Activated T-cell treated with anti-CD3 and anti-CD28 coated beads, Interleukin-2, amount 50 U/mL, for 48 hours (primary cell): ENCODE measurements at regions not wholly inside any gene's neighbourhood (a gene's known extent, or its start where the extent isn't known, plus 50 kb on each side); places are given as distances from the start of the nearest gene placed in this dataset.
A peak's percentile ranks its signal among the peaks of the same experiment; 100 is the strongest.

Source experiments
- DNase-seq, 2 experiments: peaks; one replicate each; pipeline ENCODE4 v3.0.0-alpha.2; 2020

- no peak for DNase-seq
Observed at GRCh38 chr4:176981074-176981473, 188.4 kb upstream of the VEGFC start.

- DNase-seq = no peak
Observed at GRCh38 chr4:176981551-176981950, 188.8 kb upstream of the VEGFC start.

- no peak for DNase-seq
Observed at GRCh38 chr4:176988226-176988625, 195.5 kb upstream of the VEGFC start.

GRCh38 chr4:176989186-176989585 lies 196.5 kb upstream of the VEGFC start:
- DNase-seq = no peak

- DNase-seq = no peak
Observed at GRCh38 chr4:176999935-177000543, 207.3 kb upstream of the VEGFC start.

- no peak for DNase-seq
Observed at GRCh38 chr4:177001271-177002175, 208.8 kb upstream of the VEGFC start.

- DNase-seq = no peak
Observed at GRCh38 chr4:177005674-177006230, 213.0 kb upstream of the VEGFC start.

- no peak for DNase-seq
Observed at GRCh38 chr4:177006331-177006730, 213.6 kb upstream of the VEGFC start.

GRCh38 chr4:177008071-177008835 lies 215.5 kb upstream of the VEGFC start:
- DNase-seq = no peak

GRCh38 chr4:177008836-177009501 lies 216.2 kb upstream of the VEGFC start:
- no peak for DNase-seq

- no peak for DNase-seq
Observed at GRCh38 chr4:177010418-177010817, 217.7 kb upstream of the VEGFC start.

- no peak for DNase-seq
Observed at GRCh38 chr4:177012918-177013545, 220.3 kb upstream of the VEGFC start.

- DNase-seq = no peak
Observed at GRCh38 chr4:177016541-177017141, 223.9 kb upstream of the VEGFC start.

- DNase-seq = no peak
Observed at GRCh38 chr4:177023951-177024350, 231.2 kb upstream of the VEGFC start.

- DNase-seq = no peak
Observed at GRCh38 chr4:177032341-177032740, 239.6 kb upstream of the VEGFC start.

GRCh38 chr4:177033135-177033534 lies 240.4 kb upstream of the VEGFC start:
- no peak for DNase-seq

- DNase-seq = no peak
Observed at GRCh38 chr4:177033632-177034031, 240.9 kb upstream of the VEGFC start.

- no peak for DNase-seq
Observed at GRCh38 chr4:177041356-177041755, 248.6 kb upstream of the VEGFC start.

GRCh38 chr4:177047070-177047850 lies 254.5 kb upstream of the VEGFC start:
- DNase-seq = peak; percentile 65 to 66

- DNase-seq = no peak
Observed at GRCh38 chr4:177047851-177048174, 255.1 kb upstream of the VEGFC start.

- DNase-seq = peak in 1 of 2 experiments; percentile 18
Observed at GRCh38 chr4:177051473-177052060, 258.1 kb upstream of the NEIL3 start.
